GM18505 (cell line): ENCODE measurements at regions not wholly inside any gene's neighbourhood (a gene's known extent, or its start where the extent isn't known, plus 50 kb on each side); places are given as distances from the start of the nearest gene placed in this dataset.
"Not testable (repeated sequence)": the region's sequence is repeated elsewhere in the genome, so short reads cannot be mapped to it uniquely, and the experiment has no call there.

Experiments
- ATAC-seq: cut with Tn5 transposase; IDR thresholded peaks from one replicate; pipeline ENCODE4 v1.9.1; 2021; ENCODE audit not compliant: unreplicated experiment
- POLR2A ChIP-seq: IDR thresholded peaks from 4 replicates; pipeline ENCODE4 v1.6.1; 2011; ENCODE audit warnings: borderline replicate concordance; ENCODE audit not compliant: insufficient read depth, insufficient read length; ENCODE audit errors: extremely low read depth

GRCh38 chr7:81155654-81156373, 237.0 kb upstream of the SEMA3C start:
- no peak for ATAC-seq

GRCh38 chr7:81154565-81154964, 235.7 kb upstream of the SEMA3C start:
- TF ChIP-seq POLR2A, result no peak
- no peak for ATAC-seq

More at GRCh38 chr7:81155654-81156373, 237.0 kb upstream of the SEMA3C start:
- TF ChIP-seq POLR2A, result no peak

GRCh38 chr7:81152925-81153324, 234.1 kb upstream of the SEMA3C start:
- not testable (repeated sequence) for ATAC-seq

- no peak for TF ChIP-seq POLR2A
- ATAC-seq, result no peak
Measured at GRCh38 chr7:81150951-81151361, 232.1 kb upstream of the SEMA3C start.

- ATAC-seq, result no peak
- no peak for TF ChIP-seq POLR2A
Measured at GRCh38 chr7:81143856-81144255, 225.0 kb upstream of the SEMA3C start.

- not testable (repeated sequence) for ATAC-seq
Measured at GRCh38 chr7:81141257-81142205, 222.7 kb upstream of the SEMA3C start.

GRCh38 chr7:81140775-81141174, 221.9 kb upstream of the SEMA3C start:
- TF ChIP-seq POLR2A, result no peak
- ATAC-seq, result no peak

- ATAC-seq, result no peak
- TF ChIP-seq POLR2A, result no peak
Measured at GRCh38 chr7:81140252-81140651, 221.4 kb upstream of the SEMA3C start.

- ATAC-seq, result no peak
- TF ChIP-seq POLR2A, result no peak
Measured at GRCh38 chr7:81138870-81139269, 220.0 kb upstream of the SEMA3C start.

GRCh38 chr7:81135324-81135723, 216.5 kb upstream of the SEMA3C start:
- no peak for TF ChIP-seq POLR2A
- no peak for ATAC-seq

GRCh38 chr7:81128011-81128410, 209.2 kb upstream of the SEMA3C start:
- no peak for TF ChIP-seq POLR2A
- no peak for ATAC-seq

GRCh38 chr7:81120803-81121202, 202.0 kb upstream of the SEMA3C start:
- no peak for ATAC-seq
- no peak for TF ChIP-seq POLR2A

- no peak for TF ChIP-seq POLR2A
- ATAC-seq, result no peak
Measured at GRCh38 chr7:81120111-81120510, 201.3 kb upstream of the SEMA3C start.

- ATAC-seq, result no peak
- TF ChIP-seq POLR2A, result no peak
Measured at GRCh38 chr7:81114633-81115032, 195.8 kb upstream of the SEMA3C start.

GRCh38 chr7:81112731-81113130, 193.9 kb upstream of the SEMA3C start:
- TF ChIP-seq POLR2A, result no peak
- ATAC-seq, result no peak
